ENCODE measurements at regions not wholly inside any gene's neighbourhood (a gene's known extent, or its start where the extent isn't known, plus 50 kb on each side); places are given as distances from the start of the nearest gene placed in this dataset.
"Not testable (repeated sequence)": the region's sequence is repeated elsewhere in the genome, so short reads cannot be mapped to it uniquely, and the experiment has no call there.

DNA sequence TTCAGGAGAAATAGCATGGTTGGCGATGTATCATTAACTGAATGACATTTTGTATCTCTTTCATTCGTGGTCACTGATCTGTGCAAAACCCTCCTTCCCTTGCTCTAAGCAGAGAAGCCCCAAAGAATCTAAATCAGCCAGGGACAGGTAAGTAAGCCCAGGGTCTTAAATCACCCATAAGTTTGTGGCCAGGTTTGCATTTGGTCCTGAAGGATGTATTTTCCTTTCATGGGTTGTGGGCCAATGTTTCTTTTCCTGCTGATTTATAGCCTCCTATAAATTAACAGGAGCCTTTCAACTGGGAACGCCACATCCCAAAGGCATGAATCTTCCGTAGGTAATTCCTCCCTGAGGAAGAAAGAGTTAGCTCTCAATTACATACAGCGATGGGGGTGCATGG is 217.5 kb upstream of the TNC start:
- H3K9me3 ChIP-seq (ENCODE audit: insufficient read depth, low read length) = no peaks in the 10 kb centered on the region
- H3K36me3 ChIP-seq (replicated peaks; ENCODE audit: low read depth, low read length) = no peaks in the 10 kb centered on the region
- H3K79me2 ChIP-seq (ENCODE audit: low read length) = no peaks in the 10 kb centered on the region
- H4K20me1 ChIP-seq (ENCODE audit: insufficient read depth, low read length) = no peaks in the 10 kb centered on the region
- no peak overlapping the region for H3K27ac ChIP-seq (ENCODE audit: low read length)
- no peak overlapping the region for H2AFZ ChIP-seq (ENCODE audit: low read depth, low read length)
- H3K9ac ChIP-seq (ENCODE audit: low read length) = no peak overlapping the region
- no peaks in the 10 kb centered on the region for H3K27me3 ChIP-seq (ENCODE audit: low read depth, low read length)
- H3K4me3 ChIP-seq (ENCODE audit: low read length) = no peak overlapping the region
- H3K4me1 ChIP-seq (ENCODE audit: low read length) = peaks cover under 1% of the 10 kb centered on the region
- H3K4me2 ChIP-seq (ENCODE audit: low read length) = no peak overlapping the region
- TF ChIP-seq, protein P1, sequence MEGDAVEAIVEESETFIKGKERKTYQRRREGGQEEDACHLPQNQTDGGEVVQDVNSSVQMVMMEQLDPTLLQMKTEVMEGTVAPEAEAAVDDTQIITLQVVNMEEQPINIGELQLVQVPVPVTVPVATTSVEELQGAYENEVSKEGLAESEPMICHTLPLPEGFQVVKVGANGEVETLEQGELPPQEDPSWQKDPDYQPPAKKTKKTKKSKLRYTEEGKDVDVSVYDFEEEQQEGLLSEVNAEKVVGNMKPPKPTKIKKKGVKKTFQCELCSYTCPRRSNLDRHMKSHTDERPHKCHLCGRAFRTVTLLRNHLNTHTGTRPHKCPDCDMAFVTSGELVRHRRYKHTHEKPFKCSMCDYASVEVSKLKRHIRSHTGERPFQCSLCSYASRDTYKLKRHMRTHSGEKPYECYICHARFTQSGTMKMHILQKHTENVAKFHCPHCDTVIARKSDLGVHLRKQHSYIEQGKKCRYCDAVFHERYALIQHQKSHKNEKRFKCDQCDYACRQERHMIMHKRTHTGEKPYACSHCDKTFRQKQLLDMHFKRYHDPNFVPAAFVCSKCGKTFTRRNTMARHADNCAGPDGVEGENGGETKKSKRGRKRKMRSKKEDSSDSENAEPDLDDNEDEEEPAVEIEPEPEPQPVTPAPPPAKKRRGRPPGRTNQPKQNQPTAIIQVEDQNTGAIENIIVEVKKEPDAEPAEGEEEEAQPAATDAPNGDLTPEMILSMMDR (IDR thresholded peaks at IDR 0.05; ENCODE audit: low read depth, low read length) = no peak
- no peak for TF ChIP-seq EZH2phosphoT487 (IDR thresholded peaks at IDR 0.05; ENCODE audit: low read depth)

- H3K9me3 ChIP-seq (ENCODE audit: insufficient read depth, low read length) = no peaks in the 10 kb centered on the region
- peaks cover 6% of the 10 kb centered on the region for H3K4me1 ChIP-seq (ENCODE audit: low read length)
- no peak overlapping the region for H3K4me2 ChIP-seq (ENCODE audit: low read length)
- H3K79me2 ChIP-seq (ENCODE audit: low read length) = no peaks in the 10 kb centered on the region
- H3K27me3 ChIP-seq (ENCODE audit: low read depth, low read length) = no peaks in the 10 kb centered on the region
- H2AFZ ChIP-seq (ENCODE audit: low read depth, low read length) = no peak overlapping the region
- H3K4me3 ChIP-seq (ENCODE audit: low read length) = no peak overlapping the region
- no peak for TF ChIP-seq EZH2phosphoT487 (IDR thresholded peaks at IDR 0.05; ENCODE audit: low read depth)
- TF ChIP-seq, protein P1 (IDR thresholded peaks at IDR 0.05; ENCODE audit: low read depth, low read length) = no peak
- no peak overlapping the region for H3K27ac ChIP-seq (ENCODE audit: low read length)
- H3K36me3 ChIP-seq (replicated peaks; ENCODE audit: low read depth, low read length) = no peaks in the 10 kb centered on the region
- no peaks in the 10 kb centered on the region for H4K20me1 ChIP-seq (ENCODE audit: insufficient read depth, low read length)
- no peak overlapping the region for H3K9ac ChIP-seq (ENCODE audit: low read length)
Measured at GRCh38 chr9:115340314-115340713, 222.4 kb upstream of the TNC start.

DNA sequence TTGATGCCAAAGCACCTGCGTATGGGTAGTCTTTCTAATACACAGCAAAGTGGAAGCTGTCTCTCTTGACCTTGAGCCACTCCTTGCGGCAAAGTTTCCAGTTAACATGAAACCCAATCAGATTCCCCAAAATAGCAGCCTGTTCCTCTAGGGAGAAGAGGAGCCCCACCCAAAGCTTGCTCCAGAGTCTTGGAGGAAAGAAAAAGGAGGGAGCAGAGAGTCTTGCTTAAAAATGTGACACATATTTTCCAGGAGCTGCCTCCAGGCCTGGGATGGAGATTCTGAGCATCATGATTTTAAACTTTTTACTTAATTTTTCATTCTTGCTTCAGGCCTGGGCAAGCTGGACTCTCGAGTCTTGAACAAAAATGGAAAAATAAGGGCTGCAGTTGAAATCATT is 223.5 kb upstream of the TNC start:
- no peaks in the 10 kb centered on the region for H4K20me1 ChIP-seq (ENCODE audit: insufficient read depth, low read length)
- no peaks in the 10 kb centered on the region for H3K36me3 ChIP-seq (replicated peaks; ENCODE audit: low read depth, low read length)
- no peaks in the 10 kb centered on the region for H3K79me2 ChIP-seq (ENCODE audit: low read length)
- no peak overlapping the region for H3K4me2 ChIP-seq (ENCODE audit: low read length)
- no peak for TF ChIP-seq EZH2phosphoT487 (IDR thresholded peaks at IDR 0.05; ENCODE audit: low read depth)
- TF ChIP-seq, protein P1 (IDR thresholded peaks at IDR 0.05; ENCODE audit: low read depth, low read length) = no peak
- no peak overlapping the region for H3K4me3 ChIP-seq (ENCODE audit: low read length)
- H3K4me1 ChIP-seq (ENCODE audit: low read length) = peaks cover 6% of the 10 kb centered on the region
- H3K27me3 ChIP-seq (ENCODE audit: low read depth, low read length) = no peaks in the 10 kb centered on the region
- no peak overlapping the region for H3K27ac ChIP-seq (ENCODE audit: low read length)
- H3K9me3 ChIP-seq (ENCODE audit: insufficient read depth, low read length) = no peaks in the 10 kb centered on the region
- H2AFZ ChIP-seq (ENCODE audit: low read depth, low read length) = no peak overlapping the region
- no peak overlapping the region for H3K9ac ChIP-seq (ENCODE audit: low read length)

DNA sequence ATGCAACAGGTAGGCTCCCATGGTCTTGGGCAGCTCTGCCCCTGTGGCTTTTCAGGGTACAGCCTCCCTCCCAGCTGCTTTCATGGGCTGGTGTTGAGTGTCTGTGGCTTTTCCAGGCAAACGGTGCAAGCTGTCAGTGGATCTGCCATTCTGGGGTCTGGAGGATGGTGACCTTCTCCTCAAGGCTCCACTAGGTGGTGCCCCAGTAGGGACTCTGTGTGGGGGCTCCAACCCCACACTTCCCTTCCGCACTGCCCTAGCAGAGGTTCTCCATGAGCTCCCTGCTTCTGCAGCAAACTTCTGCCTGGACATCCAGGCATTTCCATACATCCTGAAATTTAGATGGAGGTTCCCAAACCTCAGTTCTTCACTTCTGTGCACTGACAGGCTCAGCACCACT is 229.8 kb upstream of the TNC start:
- not testable (repeated sequence) for H3K4me3 ChIP-seq (ENCODE audit: low read length); H3K4me2 ChIP-seq (ENCODE audit: low read length); H3K9ac ChIP-seq (ENCODE audit: low read length); H3K4me1 ChIP-seq (ENCODE audit: low read length); H3K79me2 ChIP-seq (ENCODE audit: low read length); H2AFZ ChIP-seq (ENCODE audit: low read depth, low read length); H3K27ac ChIP-seq (ENCODE audit: low read length); H3K27me3 ChIP-seq (ENCODE audit: low read depth, low read length); H3K36me3 ChIP-seq (replicated peaks; ENCODE audit: low read depth, low read length); H4K20me1 ChIP-seq (ENCODE audit: insufficient read depth, low read length); H3K9me3 ChIP-seq (ENCODE audit: insufficient read depth, low read length)
- TF ChIP-seq, protein P1 (IDR thresholded peaks at IDR 0.05; ENCODE audit: low read depth, low read length) = peak; percentile 34

GRCh38 chr9:115348936-115349335 is 231.0 kb upstream of the TNC start:
- not testable (repeated sequence) for H3K9me3 ChIP-seq (ENCODE audit: insufficient read depth, low read length); H3K27ac ChIP-seq (ENCODE audit: low read length); H3K4me3 ChIP-seq (ENCODE audit: low read length); H3K79me2 ChIP-seq (ENCODE audit: low read length); H3K4me2 ChIP-seq (ENCODE audit: low read length); H2AFZ ChIP-seq (ENCODE audit: low read depth, low read length); H3K36me3 ChIP-seq (replicated peaks; ENCODE audit: low read depth, low read length); H3K4me1 ChIP-seq (ENCODE audit: low read length); H4K20me1 ChIP-seq (ENCODE audit: insufficient read depth, low read length); H3K27me3 ChIP-seq (ENCODE audit: low read depth, low read length); H3K9ac ChIP-seq (ENCODE audit: low read length)

Data from OCI-LY3 (cell line).